ENCODE measurements at regions not wholly inside any gene's neighbourhood (a gene's known extent, or its start where the extent isn't known, plus 50 kb on each side); places are given as distances from the start of the nearest gene placed in this dataset.

- Mint-ChIP-seq H3K4me3 (no peak overlapping the region), H3K36me3 (no peaks in the 10 kb centered on the region), H3K4me1 (ENCODE audit: low read depth) (no peaks in the 10 kb centered on the region), H3K9me3 (peaks cover 6% of the 10 kb centered on the region), H3K27ac (no peak overlapping the region), H3K27me3 (peaks cover 4% of the 10 kb centered on the region)
- no peak for DNase-seq
- intact Hi-C loops (cut with micrococcal nuclease), result no loop called here
- ChIA-PET POLR2A (no interaction called here), CTCF (no interaction called here)
Measured at GRCh38 chr5:71946343-71947030, 160.8 kb upstream of the MAP1B start.

GRCh38 chr5:71948206-71948605, 159.1 kb upstream of the MAP1B start:
- H3K9me3 Mint-ChIP-seq, result peaks cover 10% of the 10 kb centered on the region
- H3K27ac Mint-ChIP-seq, result no peak overlapping the region
- H3K27me3 Mint-ChIP-seq, result peaks cover 6% of the 10 kb centered on the region
- intact Hi-C loops (cut with micrococcal nuclease), result no loop called here
- H3K4me1 Mint-ChIP-seq (ENCODE audit: low read depth), result no peaks in the 10 kb centered on the region
- no peaks in the 10 kb centered on the region for H3K36me3 Mint-ChIP-seq
- ChIA-PET CTCF (no interaction called here), POLR2A (no interaction called here)
- no peak for DNase-seq
- H3K4me3 Mint-ChIP-seq, result no peak overlapping the region

GRCh38 chr5:71949772-71950171, 157.5 kb upstream of the MAP1B start:
- ChIA-PET POLR2A (no interaction called here), CTCF (no interaction called here)
- H3K36me3 Mint-ChIP-seq, result no peaks in the 10 kb centered on the region
- no peaks in the 10 kb centered on the region for H3K4me1 Mint-ChIP-seq (ENCODE audit: low read depth)
- intact Hi-C loops (cut with micrococcal nuclease), result no loop called here
- peaks cover 6% of the 10 kb centered on the region for H3K27me3 Mint-ChIP-seq
- no peak overlapping the region for H3K4me3 Mint-ChIP-seq
- no peak for DNase-seq
- peaks cover 10% of the 10 kb centered on the region for H3K9me3 Mint-ChIP-seq
- H3K27ac Mint-ChIP-seq, result no peak overlapping the region

- H3K27ac Mint-ChIP-seq, result no peak overlapping the region
- no peak overlapping the region for H3K4me3 Mint-ChIP-seq
- DNase-seq, result no peak
- H3K9me3 Mint-ChIP-seq, result peaks cover 9% of the 10 kb centered on the region
- H3K36me3 Mint-ChIP-seq, result no peaks in the 10 kb centered on the region
- ChIA-PET POLR2A (no interaction called here), CTCF (no interaction called here)
- no peaks in the 10 kb centered on the region for H3K4me1 Mint-ChIP-seq (ENCODE audit: low read depth)
- intact Hi-C loops (cut with micrococcal nuclease), result no loop called here
- peaks cover 2% of the 10 kb centered on the region for H3K27me3 Mint-ChIP-seq
Measured at GRCh38 chr5:71953866-71954265, 153.4 kb upstream of the MAP1B start.

- ChIA-PET POLR2A (no interaction called here), CTCF (no interaction called here)
- intact Hi-C loops (cut with micrococcal nuclease), result no loop called here
- Mint-ChIP-seq H3K4me1 (ENCODE audit: low read depth) (no peaks in the 10 kb centered on the region), H3K36me3 (no peaks in the 10 kb centered on the region), H3K27me3 (peaks cover 2% of the 10 kb centered on the region), H3K9me3 (peaks cover 6% of the 10 kb centered on the region), H3K27ac (no peak overlapping the region), H3K4me3 (no peak overlapping the region)
- DNase-seq, result no peak
Measured at GRCh38 chr5:71954329-71954728, 152.9 kb upstream of the MAP1B start.

GRCh38 chr5:71955723-71956122, 151.6 kb upstream of the MAP1B start:
- Mint-ChIP-seq H3K9me3 (peaks cover 6% of the 10 kb centered on the region), H3K4me1 (ENCODE audit: low read depth) (no peaks in the 10 kb centered on the region), H3K36me3 (no peaks in the 10 kb centered on the region), H3K27me3 (peaks cover 2% of the 10 kb centered on the region), H3K4me3 (no peak overlapping the region), H3K27ac (no peak overlapping the region)
- intact Hi-C loops (cut with micrococcal nuclease), result no loop called here
- DNase-seq, result no peak
- CTCF ChIA-PET, result no interaction called here
- POLR2A ChIA-PET, result no interaction called here

GRCh38 chr5:71957292-71957898, 149.9 kb upstream of the MAP1B start:
- DNase-seq, result no peak

GRCh38 chr5:71960195-71960594, 147.1 kb upstream of the MAP1B start:
- Mint-ChIP-seq H3K4me3 (no peak overlapping the region), H3K27ac (no peak overlapping the region), H3K4me1 (ENCODE audit: low read depth) (no peaks in the 10 kb centered on the region), H3K9me3 (no peaks in the 10 kb centered on the region), H3K36me3 (no peaks in the 10 kb centered on the region), H3K27me3 (no peaks in the 10 kb centered on the region)
- CTCF ChIA-PET, result no interaction called here
- no peak for DNase-seq
- intact Hi-C loops (cut with micrococcal nuclease), result no loop called here
- POLR2A ChIA-PET, result no interaction called here

More at GRCh38 chr5:71957292-71957898, 149.9 kb upstream of the MAP1B start:
- H3K9me3 Mint-ChIP-seq, result no peaks in the 10 kb centered on the region
- POLR2A ChIA-PET, result no interaction called here
- CTCF ChIA-PET, result no interaction called here
- no peak overlapping the region for H3K27ac Mint-ChIP-seq
- H3K4me3 Mint-ChIP-seq, result no peak overlapping the region
- intact Hi-C loops (cut with micrococcal nuclease), result no loop called here
- peaks cover 2% of the 10 kb centered on the region for H3K27me3 Mint-ChIP-seq
- no peaks in the 10 kb centered on the region for H3K4me1 Mint-ChIP-seq (ENCODE audit: low read depth)
- no peaks in the 10 kb centered on the region for H3K36me3 Mint-ChIP-seq

- ChIA-PET POLR2A (no interaction called here), CTCF (no interaction called here)
- intact Hi-C loops (cut with micrococcal nuclease), result no loop called here
- Mint-ChIP-seq H3K36me3 (no peaks in the 10 kb centered on the region), H3K4me1 (ENCODE audit: low read depth) (no peaks in the 10 kb centered on the region), H3K27me3 (no peaks in the 10 kb centered on the region), H3K4me3 (no peak overlapping the region), H3K27ac (no peak overlapping the region), H3K9me3 (no peaks in the 10 kb centered on the region)
- DNase-seq, result no peak
Measured at GRCh38 chr5:71961786-71962185, 145.5 kb upstream of the MAP1B start.

- H3K4me1 Mint-ChIP-seq (ENCODE audit: low read depth), result no peaks in the 10 kb centered on the region
- H3K27me3 Mint-ChIP-seq, result peaks cover 11% of the 10 kb centered on the region
- intact Hi-C loops (cut with micrococcal nuclease), result no loop called here
- H3K4me3 Mint-ChIP-seq, result no peak overlapping the region
- no peaks in the 10 kb centered on the region for H3K36me3 Mint-ChIP-seq
- ChIA-PET CTCF (no interaction called here), POLR2A (no interaction called here)
- no peaks in the 10 kb centered on the region for H3K9me3 Mint-ChIP-seq
- DNase-seq, result no peak
- no peak overlapping the region for H3K27ac Mint-ChIP-seq
Measured at GRCh38 chr5:71969460-71969859, 137.8 kb upstream of the MAP1B start.

GRCh38 chr5:71971862-71972261, 135.4 kb upstream of the MAP1B start:
- CTCF ChIA-PET, result no interaction called here
- POLR2A ChIA-PET, result no interaction called here
- intact Hi-C loops (cut with micrococcal nuclease), result no loop called here
- Mint-ChIP-seq H3K9me3 (no peaks in the 10 kb centered on the region), H3K27ac (no peak overlapping the region), H3K36me3 (no peaks in the 10 kb centered on the region), H3K27me3 (peaks cover 11% of the 10 kb centered on the region), H3K4me1 (ENCODE audit: low read depth) (no peaks in the 10 kb centered on the region), H3K4me3 (no peak overlapping the region)
- DNase-seq, result no peak

GRCh38 chr5:71972777-71973473, 134.3 kb upstream of the MAP1B start:
- Mint-ChIP-seq H3K4me1 (ENCODE audit: low read depth) (no peaks in the 10 kb centered on the region), H3K36me3 (no peaks in the 10 kb centered on the region), H3K27ac (no peak overlapping the region), H3K4me3 (no peak overlapping the region), H3K9me3 (no peaks in the 10 kb centered on the region), H3K27me3 (peaks cover 11% of the 10 kb centered on the region)
- DNase-seq, result no peak
- intact Hi-C loops (cut with micrococcal nuclease), result no loop called here
- POLR2A ChIA-PET, result no interaction called here
- CTCF ChIA-PET, result no interaction called here

- intact Hi-C loops (cut with micrococcal nuclease), result no loop called here
- POLR2A ChIA-PET, result no interaction called here
- Mint-ChIP-seq H3K4me3 (no peak overlapping the region), H3K9me3 (no peaks in the 10 kb centered on the region), H3K36me3 (no peaks in the 10 kb centered on the region), H3K27ac (no peak overlapping the region), H3K27me3 (peaks cover 11% of the 10 kb centered on the region), H3K4me1 (ENCODE audit: low read depth) (no peaks in the 10 kb centered on the region)
- CTCF ChIA-PET, result no interaction called here
- no peak for DNase-seq
Measured at GRCh38 chr5:71973563-71973962, 133.7 kb upstream of the MAP1B start.

All from activated CD4-positive, alpha-beta memory T cell treated with anti-CD3 and anti-CD28 coated beads for 36 hours (primary cell).